ENCODE measurements at regions not wholly inside any gene's neighbourhood (a gene's known extent, or its start where the extent isn't known, plus 50 kb on each side); places are given as distances from the start of the nearest gene placed in this dataset.

DNA sequence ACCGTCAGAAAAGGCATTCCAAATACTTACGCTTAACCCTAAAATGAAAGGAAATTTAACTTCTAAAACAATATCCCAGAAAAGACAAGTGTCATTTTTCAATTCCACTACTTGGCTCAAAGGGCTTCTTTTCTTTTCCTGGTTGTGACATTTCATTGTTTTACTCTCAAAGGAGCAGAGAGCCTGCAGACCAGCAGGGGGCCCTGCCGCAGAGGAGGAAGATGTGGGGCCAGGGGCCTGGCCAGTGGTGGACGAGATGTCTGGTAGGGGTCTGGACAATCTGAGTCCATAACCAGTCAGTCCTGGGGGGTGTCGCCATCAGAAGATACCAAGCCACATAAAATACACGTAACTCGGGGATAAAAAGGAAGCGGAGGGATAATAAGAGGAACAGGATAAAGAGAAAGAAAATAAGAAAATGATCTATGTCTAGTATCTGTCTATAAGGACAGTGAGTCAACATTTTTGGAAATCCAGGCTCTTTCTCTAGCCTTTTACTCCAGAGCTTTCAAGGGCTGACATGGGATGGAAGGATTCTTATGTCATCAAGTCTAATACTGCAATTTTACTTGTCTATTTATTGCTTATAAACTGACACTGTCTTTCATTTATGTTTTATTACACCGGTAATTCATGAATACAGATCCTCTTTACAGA is 54.2 kb upstream of the ARHGEF3 start:
- Mint-ChIP-seq H3K27ac (no peak overlapping the region), H3K4me3 (no peak overlapping the region), H3K4me1 (peaks cover 10% of the 10 kb centered on the region), H3K9me3 (peaks cover 3% of the 10 kb centered on the region; the same call in 1 of the 2 replicates), H3K27me3 (ENCODE audit: low read depth) (no peaks in the 10 kb centered on the region), H3K36me3 (no peaks in the 10 kb centered on the region)
- ATAC-seq (peak; percentile 74), DNase-seq (ENCODE audit: low spot score) (peak; percentile 77)
- ChIA-PET POLR2A (no interaction called here), CTCF (interaction anchor here (1.1 kb wide), 1 partner anchor 133 kb away, joined by 5 read pairs; no protein-coding TSS in a partner anchor)
- TF ChIP-seq, protein P1, sequence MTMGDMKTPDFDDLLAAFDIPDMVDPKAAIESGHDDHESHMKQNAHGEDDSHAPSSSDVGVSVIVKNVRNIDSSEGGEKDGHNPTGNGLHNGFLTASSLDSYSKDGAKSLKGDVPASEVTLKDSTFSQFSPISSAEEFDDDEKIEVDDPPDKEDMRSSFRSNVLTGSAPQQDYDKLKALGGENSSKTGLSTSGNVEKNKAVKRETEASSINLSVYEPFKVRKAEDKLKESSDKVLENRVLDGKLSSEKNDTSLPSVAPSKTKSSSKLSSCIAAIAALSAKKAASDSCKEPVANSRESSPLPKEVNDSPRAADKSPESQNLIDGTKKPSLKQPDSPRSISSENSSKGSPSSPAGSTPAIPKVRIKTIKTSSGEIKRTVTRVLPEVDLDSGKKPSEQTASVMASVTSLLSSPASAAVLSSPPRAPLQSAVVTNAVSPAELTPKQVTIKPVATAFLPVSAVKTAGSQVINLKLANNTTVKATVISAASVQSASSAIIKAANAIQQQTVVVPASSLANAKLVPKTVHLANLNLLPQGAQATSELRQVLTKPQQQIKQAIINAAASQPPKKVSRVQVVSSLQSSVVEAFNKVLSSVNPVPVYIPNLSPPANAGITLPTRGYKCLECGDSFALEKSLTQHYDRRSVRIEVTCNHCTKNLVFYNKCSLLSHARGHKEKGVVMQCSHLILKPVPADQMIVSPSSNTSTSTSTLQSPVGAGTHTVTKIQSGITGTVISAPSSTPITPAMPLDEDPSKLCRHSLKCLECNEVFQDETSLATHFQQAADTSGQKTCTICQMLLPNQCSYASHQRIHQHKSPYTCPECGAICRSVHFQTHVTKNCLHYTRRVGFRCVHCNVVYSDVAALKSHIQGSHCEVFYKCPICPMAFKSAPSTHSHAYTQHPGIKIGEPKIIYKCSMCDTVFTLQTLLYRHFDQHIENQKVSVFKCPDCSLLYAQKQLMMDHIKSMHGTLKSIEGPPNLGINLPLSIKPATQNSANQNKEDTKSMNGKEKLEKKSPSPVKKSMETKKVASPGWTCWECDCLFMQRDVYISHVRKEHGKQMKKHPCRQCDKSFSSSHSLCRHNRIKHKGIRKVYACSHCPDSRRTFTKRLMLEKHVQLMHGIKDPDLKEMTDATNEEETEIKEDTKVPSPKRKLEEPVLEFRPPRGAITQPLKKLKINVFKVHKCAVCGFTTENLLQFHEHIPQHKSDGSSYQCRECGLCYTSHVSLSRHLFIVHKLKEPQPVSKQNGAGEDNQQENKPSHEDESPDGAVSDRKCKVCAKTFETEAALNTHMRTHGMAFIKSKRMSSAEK (CRISPR knock-in tag; IDR thresholded peaks at IDR 0.05; ENCODE audit: borderline replicate concordance) = no peak
- TF ChIP-seq, protein P2, sequence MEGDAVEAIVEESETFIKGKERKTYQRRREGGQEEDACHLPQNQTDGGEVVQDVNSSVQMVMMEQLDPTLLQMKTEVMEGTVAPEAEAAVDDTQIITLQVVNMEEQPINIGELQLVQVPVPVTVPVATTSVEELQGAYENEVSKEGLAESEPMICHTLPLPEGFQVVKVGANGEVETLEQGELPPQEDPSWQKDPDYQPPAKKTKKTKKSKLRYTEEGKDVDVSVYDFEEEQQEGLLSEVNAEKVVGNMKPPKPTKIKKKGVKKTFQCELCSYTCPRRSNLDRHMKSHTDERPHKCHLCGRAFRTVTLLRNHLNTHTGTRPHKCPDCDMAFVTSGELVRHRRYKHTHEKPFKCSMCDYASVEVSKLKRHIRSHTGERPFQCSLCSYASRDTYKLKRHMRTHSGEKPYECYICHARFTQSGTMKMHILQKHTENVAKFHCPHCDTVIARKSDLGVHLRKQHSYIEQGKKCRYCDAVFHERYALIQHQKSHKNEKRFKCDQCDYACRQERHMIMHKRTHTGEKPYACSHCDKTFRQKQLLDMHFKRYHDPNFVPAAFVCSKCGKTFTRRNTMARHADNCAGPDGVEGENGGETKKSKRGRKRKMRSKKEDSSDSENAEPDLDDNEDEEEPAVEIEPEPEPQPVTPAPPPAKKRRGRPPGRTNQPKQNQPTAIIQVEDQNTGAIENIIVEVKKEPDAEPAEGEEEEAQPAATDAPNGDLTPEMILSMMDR (IDR thresholded peaks at IDR 0.05) = peak; percentile 43; the same call in 1 of the 2 replicates

DNA sequence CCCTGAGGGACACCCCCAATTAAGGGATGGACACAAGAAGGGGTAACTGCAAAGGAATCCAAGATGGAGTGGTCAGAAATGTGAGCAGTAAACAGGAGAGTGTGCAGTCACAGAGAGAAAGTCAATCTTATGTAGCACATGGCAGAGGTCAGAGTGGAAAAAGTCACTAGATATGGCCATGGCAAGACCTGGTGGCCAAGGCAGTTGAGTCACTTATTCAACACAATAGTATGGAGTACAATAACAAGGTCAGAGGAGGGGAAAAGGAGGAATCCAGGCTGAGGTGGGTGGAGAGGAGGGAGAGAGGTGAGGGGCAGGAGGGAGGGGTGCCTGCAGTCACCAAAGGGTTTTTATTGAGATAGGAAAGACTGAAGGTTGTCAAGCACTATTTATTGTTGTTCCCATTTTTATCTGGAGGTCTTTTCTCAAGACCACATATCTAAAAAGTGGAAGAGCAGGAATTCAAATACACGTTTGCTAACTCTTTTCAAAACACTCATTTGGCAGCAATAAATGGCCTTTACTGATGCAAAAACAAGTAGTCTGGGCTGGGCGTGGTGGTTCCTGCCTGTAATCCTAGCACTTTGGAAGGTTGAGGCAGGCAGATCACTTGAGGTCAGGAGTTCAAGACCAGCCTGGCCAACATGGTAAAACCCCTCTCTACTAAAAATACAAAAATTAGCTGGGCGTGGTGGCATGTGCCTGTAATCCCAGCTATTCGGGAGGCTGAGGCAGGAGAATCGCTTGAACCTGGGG is 53.3 kb upstream of the ARHGEF3 start:
- ChIA-PET CTCF (interaction anchor here (1.1 kb wide), 1 partner anchor 134 kb away, joined by 5 read pairs; no protein-coding TSS in a partner anchor), POLR2A (no interaction called here)
- H3K27ac Mint-ChIP-seq = no peak overlapping the region
- ATAC-seq (no peak), DNase-seq (ENCODE audit: low spot score) (no peak)
- peaks cover 10% of the 10 kb centered on the region for H3K4me1 Mint-ChIP-seq
- no peaks in the 10 kb centered on the region for H3K27me3 Mint-ChIP-seq (ENCODE audit: low read depth)
- H3K36me3 Mint-ChIP-seq = no peaks in the 10 kb centered on the region
- peaks cover 3% of the 10 kb centered on the region; the same call in 1 of the 2 replicates for H3K9me3 Mint-ChIP-seq
- H3K4me3 Mint-ChIP-seq = no peak overlapping the region
- TF ChIP-seq, protein P3, sequence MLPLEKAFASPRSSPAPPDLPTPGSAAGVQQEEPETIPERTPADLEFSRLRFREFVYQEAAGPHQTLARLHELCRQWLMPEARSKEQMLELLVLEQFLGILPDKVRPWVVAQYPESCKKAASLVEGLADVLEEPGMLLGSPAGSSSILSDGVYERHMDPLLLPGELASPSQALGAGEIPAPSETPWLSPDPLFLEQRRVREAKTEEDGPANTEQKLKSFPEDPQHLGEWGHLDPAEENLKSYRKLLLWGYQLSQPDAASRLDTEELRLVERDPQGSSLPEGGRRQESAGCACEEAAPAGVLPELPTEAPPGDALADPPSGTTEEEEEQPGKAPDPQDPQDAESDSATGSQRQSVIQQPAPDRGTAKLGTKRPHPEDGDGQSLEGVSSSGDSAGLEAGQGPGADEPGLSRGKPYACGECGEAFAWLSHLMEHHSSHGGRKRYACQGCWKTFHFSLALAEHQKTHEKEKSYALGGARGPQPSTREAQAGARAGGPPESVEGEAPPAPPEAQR (CRISPR knock-in tag; IDR thresholded peaks at IDR 0.05) = no peak
- TF ChIP-seq GRHL2 (CRISPR knock-in tag; IDR thresholded peaks at IDR 0.05; ENCODE audit: insufficient replicate concordance, severe bottlenecking) = no peak
- TF ChIP-seq NR2C2 (CRISPR knock-in tag; IDR thresholded peaks at IDR 0.05) = no peak
- no peak for TF ChIP-seq SP1 (CRISPR knock-in tag; conservative IDR thresholded peaks at IDR 0.05)
- TF ChIP-seq FOXK1 (CRISPR knock-in tag; IDR thresholded peaks at IDR 0.05) = no peak
- no peak for TF ChIP-seq SOX15 (CRISPR knock-in tag; IDR thresholded peaks at IDR 0.05)
- no peak for TF ChIP-seq SMAD4 (CRISPR knock-in tag; IDR thresholded peaks at IDR 0.05)
- TF ChIP-seq EMX1 (CRISPR knock-in tag; IDR thresholded peaks at IDR 0.05) = no peak
- TF ChIP-seq, protein P4, sequence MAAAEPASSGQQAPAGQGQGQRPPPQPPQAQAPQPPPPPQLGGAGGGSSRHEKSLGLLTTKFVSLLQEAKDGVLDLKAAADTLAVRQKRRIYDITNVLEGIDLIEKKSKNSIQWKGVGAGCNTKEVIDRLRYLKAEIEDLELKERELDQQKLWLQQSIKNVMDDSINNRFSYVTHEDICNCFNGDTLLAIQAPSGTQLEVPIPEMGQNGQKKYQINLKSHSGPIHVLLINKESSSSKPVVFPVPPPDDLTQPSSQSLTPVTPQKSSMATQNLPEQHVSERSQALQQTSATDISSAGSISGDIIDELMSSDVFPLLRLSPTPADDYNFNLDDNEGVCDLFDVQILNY (CRISPR knock-in tag; IDR thresholded peaks at IDR 0.05) = no peak
- TF ChIP-seq, protein P5, sequence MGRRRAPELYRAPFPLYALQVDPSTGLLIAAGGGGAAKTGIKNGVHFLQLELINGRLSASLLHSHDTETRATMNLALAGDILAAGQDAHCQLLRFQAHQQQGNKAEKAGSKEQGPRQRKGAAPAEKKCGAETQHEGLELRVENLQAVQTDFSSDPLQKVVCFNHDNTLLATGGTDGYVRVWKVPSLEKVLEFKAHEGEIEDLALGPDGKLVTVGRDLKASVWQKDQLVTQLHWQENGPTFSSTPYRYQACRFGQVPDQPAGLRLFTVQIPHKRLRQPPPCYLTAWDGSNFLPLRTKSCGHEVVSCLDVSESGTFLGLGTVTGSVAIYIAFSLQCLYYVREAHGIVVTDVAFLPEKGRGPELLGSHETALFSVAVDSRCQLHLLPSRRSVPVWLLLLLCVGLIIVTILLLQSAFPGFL (CRISPR knock-in tag; IDR thresholded peaks at IDR 0.05; ENCODE audit: borderline replicate concordance) = no peak
- TF ChIP-seq, protein P6, sequence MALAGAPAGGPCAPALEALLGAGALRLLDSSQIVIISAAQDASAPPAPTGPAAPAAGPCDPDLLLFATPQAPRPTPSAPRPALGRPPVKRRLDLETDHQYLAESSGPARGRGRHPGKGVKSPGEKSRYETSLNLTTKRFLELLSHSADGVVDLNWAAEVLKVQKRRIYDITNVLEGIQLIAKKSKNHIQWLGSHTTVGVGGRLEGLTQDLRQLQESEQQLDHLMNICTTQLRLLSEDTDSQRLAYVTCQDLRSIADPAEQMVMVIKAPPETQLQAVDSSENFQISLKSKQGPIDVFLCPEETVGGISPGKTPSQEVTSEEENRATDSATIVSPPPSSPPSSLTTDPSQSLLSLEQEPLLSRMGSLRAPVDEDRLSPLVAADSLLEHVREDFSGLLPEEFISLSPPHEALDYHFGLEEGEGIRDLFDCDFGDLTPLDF (CRISPR knock-in tag; IDR thresholded peaks at IDR 0.05) = no peak
- no peak for TF ChIP-seq TEAD1 (CRISPR knock-in tag; IDR thresholded peaks at IDR 0.05)
- TF ChIP-seq, protein P7, sequence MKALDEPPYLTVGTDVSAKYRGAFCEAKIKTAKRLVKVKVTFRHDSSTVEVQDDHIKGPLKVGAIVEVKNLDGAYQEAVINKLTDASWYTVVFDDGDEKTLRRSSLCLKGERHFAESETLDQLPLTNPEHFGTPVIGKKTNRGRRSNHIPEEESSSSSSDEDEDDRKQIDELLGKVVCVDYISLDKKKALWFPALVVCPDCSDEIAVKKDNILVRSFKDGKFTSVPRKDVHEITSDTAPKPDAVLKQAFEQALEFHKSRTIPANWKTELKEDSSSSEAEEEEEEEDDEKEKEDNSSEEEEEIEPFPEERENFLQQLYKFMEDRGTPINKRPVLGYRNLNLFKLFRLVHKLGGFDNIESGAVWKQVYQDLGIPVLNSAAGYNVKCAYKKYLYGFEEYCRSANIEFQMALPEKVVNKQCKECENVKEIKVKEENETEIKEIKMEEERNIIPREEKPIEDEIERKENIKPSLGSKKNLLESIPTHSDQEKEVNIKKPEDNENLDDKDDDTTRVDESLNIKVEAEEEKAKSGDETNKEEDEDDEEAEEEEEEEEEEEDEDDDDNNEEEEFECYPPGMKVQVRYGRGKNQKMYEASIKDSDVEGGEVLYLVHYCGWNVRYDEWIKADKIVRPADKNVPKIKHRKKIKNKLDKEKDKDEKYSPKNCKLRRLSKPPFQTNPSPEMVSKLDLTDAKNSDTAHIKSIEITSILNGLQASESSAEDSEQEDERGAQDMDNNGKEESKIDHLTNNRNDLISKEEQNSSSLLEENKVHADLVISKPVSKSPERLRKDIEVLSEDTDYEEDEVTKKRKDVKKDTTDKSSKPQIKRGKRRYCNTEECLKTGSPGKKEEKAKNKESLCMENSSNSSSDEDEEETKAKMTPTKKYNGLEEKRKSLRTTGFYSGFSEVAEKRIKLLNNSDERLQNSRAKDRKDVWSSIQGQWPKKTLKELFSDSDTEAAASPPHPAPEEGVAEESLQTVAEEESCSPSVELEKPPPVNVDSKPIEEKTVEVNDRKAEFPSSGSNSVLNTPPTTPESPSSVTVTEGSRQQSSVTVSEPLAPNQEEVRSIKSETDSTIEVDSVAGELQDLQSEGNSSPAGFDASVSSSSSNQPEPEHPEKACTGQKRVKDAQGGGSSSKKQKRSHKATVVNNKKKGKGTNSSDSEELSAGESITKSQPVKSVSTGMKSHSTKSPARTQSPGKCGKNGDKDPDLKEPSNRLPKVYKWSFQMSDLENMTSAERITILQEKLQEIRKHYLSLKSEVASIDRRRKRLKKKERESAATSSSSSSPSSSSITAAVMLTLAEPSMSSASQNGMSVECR (CRISPR knock-in tag; IDR thresholded peaks at IDR 0.05; ENCODE audit: borderline replicate concordance) = no peak
- no peak for TF ChIP-seq ZNF138 (CRISPR knock-in tag; conservative IDR thresholded peaks at IDR 0.05)
